Left lung (tissue), 4 donors: ENCODE measurements at regions not wholly inside any gene's neighbourhood (a gene's known extent, or its start where the extent isn't known, plus 50 kb on each side); places are given as distances from the start of the nearest gene placed in this dataset.

Experiments used
- ATAC-seq: fragments of 200-7000 bp; cut with Tn5 transposase; one replicate; pipeline ENCODE4 v1.9.1; 2020; ENCODE audit warnings: moderate library complexity
- DNase-seq, 4 donors: peaks; one replicate each; pipeline ENCODE4 v3.0.0-alpha.2; 2013 to 2020
- H3K27ac ChIP-seq, 2 donors: fragments of 200-600 bp; sonication (generic) in 1 of 2; one replicate each; pipeline versions ENCODE4 v1.5.0 to v1.8.0; 2020 to 2021
- H3K27me3 ChIP-seq, 2 donors: fragments of 200-600 bp; sonication (generic) in 1 of 2; one replicate each; pipeline versions ENCODE4 v1.5.0 to v1.8.0; 2020 to 2021
- H3K36me3 ChIP-seq, 2 donors: fragments of 200-600 bp; sonication (generic) in 1 of 2; one replicate each; pipeline versions ENCODE4 v1.5.0 to v1.8.0; 2020 to 2021
- H3K4me1 ChIP-seq, 2 donors: fragments of 200-600 bp; one replicate each; pipeline ENCODE4 v1.8.0; 2021
- H3K4me3 ChIP-seq, 2 donors: fragments of 200-600 bp; sonication (generic) in 1 of 2; one replicate each; pipeline versions ENCODE4 v1.5.0 to v1.8.0; 2020 to 2021; ENCODE audit warnings: mild to moderate bottlenecking in 1 of 2
- H3K9me3 ChIP-seq, 2 donors: fragments of 200-600 bp; sonication (generic) in 1 of 2; one replicate each; pipeline versions ENCODE4 v1.5.0 to v1.8.0; 2020 to 2021
- intact Hi-C, 2 donors: fragments of 100-400 bp; cut with DNase I; formaldehyde crosslinking; loops; one replicate each; pipeline versions ENCODE4 v1.11.2 to v1.14.2; 2022
- TF ChIP-seq, protein P1 (sequence below), 2 donors: fragments of 200-600 bp; sonication (generic) in 1 of 2; IDR thresholded peaks; one replicate each; pipeline versions ENCODE4 v1.5.0 to v1.8.0; 2021; ENCODE audit warnings: antibody characterized with exemption in 2 of 2
- donor health status: DM: no; HTN: yes; CAD: no.
- donor health status: DM: no; HTN: no; CAD: no.

DNA sequence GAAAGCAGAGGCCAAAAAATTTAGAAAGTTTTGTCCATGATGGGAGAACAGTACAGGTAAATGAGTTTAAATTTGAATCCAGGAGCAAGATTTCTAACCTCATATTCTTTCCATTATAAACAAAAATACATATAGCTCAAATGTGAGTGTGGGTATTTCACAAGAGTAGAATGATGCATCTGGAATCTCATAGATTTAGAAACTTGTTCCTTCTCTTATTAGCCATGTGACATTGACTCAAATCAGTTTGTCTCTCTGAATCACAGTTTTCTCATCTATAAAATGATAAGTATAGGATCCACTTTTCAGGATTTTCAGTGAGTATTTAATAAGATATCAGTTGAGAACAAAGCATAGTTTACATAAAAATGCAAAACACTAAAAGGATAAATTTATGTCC is 436.3 kb upstream of the PAPPA start:
- no peak for ATAC-seq
- intact Hi-C loops: no loop called here
- H3K9me3 ChIP-seq: no peaks in the 10 kb centered on the region
- H3K27me3 ChIP-seq: no peaks in the 10 kb centered on the region
- TF ChIP-seq, protein P1, sequence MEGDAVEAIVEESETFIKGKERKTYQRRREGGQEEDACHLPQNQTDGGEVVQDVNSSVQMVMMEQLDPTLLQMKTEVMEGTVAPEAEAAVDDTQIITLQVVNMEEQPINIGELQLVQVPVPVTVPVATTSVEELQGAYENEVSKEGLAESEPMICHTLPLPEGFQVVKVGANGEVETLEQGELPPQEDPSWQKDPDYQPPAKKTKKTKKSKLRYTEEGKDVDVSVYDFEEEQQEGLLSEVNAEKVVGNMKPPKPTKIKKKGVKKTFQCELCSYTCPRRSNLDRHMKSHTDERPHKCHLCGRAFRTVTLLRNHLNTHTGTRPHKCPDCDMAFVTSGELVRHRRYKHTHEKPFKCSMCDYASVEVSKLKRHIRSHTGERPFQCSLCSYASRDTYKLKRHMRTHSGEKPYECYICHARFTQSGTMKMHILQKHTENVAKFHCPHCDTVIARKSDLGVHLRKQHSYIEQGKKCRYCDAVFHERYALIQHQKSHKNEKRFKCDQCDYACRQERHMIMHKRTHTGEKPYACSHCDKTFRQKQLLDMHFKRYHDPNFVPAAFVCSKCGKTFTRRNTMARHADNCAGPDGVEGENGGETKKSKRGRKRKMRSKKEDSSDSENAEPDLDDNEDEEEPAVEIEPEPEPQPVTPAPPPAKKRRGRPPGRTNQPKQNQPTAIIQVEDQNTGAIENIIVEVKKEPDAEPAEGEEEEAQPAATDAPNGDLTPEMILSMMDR (IDR thresholded peaks at IDR 0.05): no peak
- no peak overlapping the region for H3K27ac ChIP-seq
- no peaks in the 10 kb centered on the region for H3K4me1 ChIP-seq
- DNase-seq: no peak
- no peaks in the 10 kb centered on the region for H3K36me3 ChIP-seq
- H3K4me3 ChIP-seq: no peak overlapping the region

DNA sequence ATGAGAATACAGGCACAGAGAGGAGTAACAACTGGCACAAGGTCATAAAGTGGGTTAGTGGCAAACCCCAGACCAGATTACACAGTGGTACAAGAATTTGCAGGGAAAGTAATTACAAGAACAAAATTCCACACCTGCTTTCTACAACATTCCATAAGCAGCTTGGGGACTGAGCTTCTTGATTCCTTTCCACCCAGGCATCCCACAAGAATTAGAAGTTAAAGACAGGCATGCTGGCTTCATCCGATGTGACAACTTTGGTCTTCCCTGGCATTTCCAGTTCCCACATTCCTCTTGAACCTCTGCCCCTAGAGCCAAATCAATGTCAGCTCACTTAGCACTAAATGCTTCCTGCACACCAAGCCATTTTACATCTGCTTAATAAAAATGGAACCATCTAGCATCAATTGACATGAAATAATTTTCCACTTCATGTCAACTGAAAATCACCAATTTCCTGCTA is 435.8 kb upstream of the PAPPA start:
- Histone ChIP-seq H3K27ac (no peak overlapping the region), H3K9me3 (no peaks in the 10 kb centered on the region), H3K4me3 (no peak overlapping the region), H3K36me3 (no peaks in the 10 kb centered on the region), H3K4me1 (no peaks in the 10 kb centered on the region), H3K27me3 (no peaks in the 10 kb centered on the region)
- no peak for DNase-seq
- TF ChIP-seq, protein P1 (IDR thresholded peaks at IDR 0.05): no peak
- intact Hi-C loops: no loop called here
- no peak for ATAC-seq

DNA sequence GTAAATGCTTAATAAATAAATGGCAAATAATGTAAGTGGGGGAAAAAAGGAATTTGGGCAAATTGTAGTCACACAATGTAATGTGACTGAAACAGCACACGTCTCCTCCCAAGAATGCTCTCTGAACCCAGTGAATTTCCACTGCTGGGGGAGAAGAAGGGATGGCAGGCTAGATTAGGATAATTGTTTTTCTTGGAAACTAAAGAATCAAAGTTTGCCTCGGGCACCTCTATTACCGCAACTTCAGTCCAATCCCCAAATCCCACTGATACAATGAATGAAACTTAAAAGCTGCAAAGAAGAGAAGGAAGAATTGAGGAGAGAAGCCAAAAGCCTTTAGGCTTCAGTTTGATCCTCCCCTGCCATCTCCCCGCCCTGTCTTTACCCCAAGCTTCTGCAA is 423.2 kb upstream of the PAPPA start:
- H3K36me3 ChIP-seq: no peaks in the 10 kb centered on the region
- no peak overlapping the region for H3K27ac ChIP-seq
- no peak overlapping the region for H3K4me3 ChIP-seq
- peaks cover 0 to 22% of the 10 kb centered on the region in 2 donors for H3K9me3 ChIP-seq
- H3K27me3 ChIP-seq: no peaks in the 10 kb centered on the region
- TF ChIP-seq, protein P1 (IDR thresholded peaks at IDR 0.05): no peak
- no peaks in the 10 kb centered on the region for H3K4me1 ChIP-seq
- no peak for DNase-seq
- intact Hi-C loops: no loop called here
- ATAC-seq: no peak

DNA sequence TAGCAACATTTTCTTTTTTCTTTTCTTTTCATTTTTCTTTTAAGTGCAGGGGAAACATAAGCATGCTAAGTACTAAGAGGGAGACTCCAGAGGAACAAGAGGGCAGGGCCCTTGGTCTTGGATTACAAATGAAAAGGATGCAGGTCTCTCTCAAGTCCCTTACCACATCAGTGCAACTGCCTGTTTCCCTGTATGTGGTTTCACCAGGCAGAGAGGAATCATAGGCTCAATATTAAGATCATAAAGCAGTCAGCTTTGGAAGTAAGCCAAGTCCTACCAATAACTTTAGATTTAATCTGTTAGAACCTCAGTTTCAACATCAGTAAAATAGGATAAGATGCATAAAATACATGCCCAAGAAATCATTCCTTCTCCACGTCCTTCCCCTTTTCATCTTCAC is 422.7 kb upstream of the PAPPA start:
- Histone ChIP-seq H3K4me1 (no peaks in the 10 kb centered on the region), H3K27me3 (no peaks in the 10 kb centered on the region), H3K9me3 (peaks cover 0 to 21% of the 10 kb centered on the region in 2 donors), H3K36me3 (no peaks in the 10 kb centered on the region), H3K4me3 (no peak overlapping the region), H3K27ac (no peak overlapping the region)
- TF ChIP-seq, protein P1 (IDR thresholded peaks at IDR 0.05): no peak
- ATAC-seq: no peak
- intact Hi-C loops: no loop called here
- no peak for DNase-seq

DNA sequence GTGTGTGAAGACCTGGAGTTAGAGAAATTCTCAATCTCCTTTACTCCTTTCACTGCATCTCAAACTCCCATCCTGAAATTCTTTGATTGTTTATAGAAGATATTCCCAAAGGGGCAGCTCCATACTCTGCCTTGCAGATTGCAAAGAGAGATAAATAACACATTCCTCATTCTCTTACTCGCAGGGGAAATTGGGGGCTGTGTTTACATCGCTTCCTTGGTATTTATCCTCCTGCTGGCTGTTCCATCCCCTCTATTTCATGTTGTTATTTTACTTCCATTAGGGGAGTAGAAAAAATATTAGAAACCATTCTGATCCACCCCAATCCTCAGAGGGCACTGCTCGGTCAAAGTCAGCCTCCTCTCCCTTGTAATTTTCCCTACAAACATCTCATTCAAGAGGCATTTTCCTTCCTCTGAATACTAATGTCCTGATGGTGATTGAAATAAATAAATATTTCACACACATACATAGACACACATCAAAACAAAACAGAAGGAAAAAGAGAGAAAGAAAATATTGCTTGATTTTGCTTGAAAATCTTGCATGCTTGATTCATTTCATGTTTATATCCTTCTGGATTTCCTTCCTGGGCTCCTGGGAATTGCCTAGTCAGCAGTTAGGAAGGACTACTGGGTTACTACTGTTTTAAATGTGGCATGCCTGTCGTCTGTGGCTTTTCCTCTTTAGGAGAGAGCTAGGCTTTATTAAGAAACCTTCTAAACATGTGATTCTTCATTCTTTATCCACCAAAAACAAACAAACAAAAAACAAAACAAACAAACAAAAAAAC is 420.1 kb upstream of the PAPPA start:
- Histone ChIP-seq H3K4me1 (no peaks in the 10 kb centered on the region), H3K27ac (no peak overlapping the region), H3K4me3 (no peak overlapping the region), H3K36me3 (no peaks in the 10 kb centered on the region), H3K27me3 (no peaks in the 10 kb centered on the region), H3K9me3 (peaks cover 0 to 6% of the 10 kb centered on the region in 2 donors)
- no peak for ATAC-seq
- no peak for DNase-seq
- TF ChIP-seq, protein P1 (IDR thresholded peaks at IDR 0.05): no peak
- intact Hi-C loops: no loop called here
